H9 (cell line): ENCODE measurements at regions not wholly inside any gene's neighbourhood (a gene's known extent, or its start where the extent isn't known, plus 50 kb on each side); places are given as distances from the start of the nearest gene placed in this dataset.

Experiments used
- DNase-seq: peaks from one replicate; pipeline ENCODE4 v3.0.0-alpha.2; 2017
- H2AFZ ChIP-seq: one replicate; pipeline ENCODE4 v1.6.1; 2013; ENCODE audit warnings: mild to moderate bottlenecking, low read length, control low read depth, moderate library complexity
- H2AK5ac ChIP-seq: 2 replicates; pipeline ENCODE4 v1.6.1; 2013; ENCODE audit warnings: low read length, control low read depth, mixed read lengths; ENCODE audit not compliant: insufficient read length
- H2BK120ac ChIP-seq: one replicate; pipeline ENCODE4 v1.6.1; 2013; ENCODE audit warnings: low read depth, mild to moderate bottlenecking, low read length, control low read depth, inconsistent platforms; ENCODE audit not compliant: poor library complexity, severe bottlenecking
- H2BK12ac ChIP-seq: 2 replicates; pipeline ENCODE4 v1.6.1; 2013; ENCODE audit warnings: low read length, control low read depth, mixed read lengths, low read depth; ENCODE audit not compliant: insufficient read length
- H2BK15ac ChIP-seq: 2 replicates; pipeline ENCODE4 v1.6.1; 2013; ENCODE audit warnings: low read depth, low read length, control low read depth
- H2BK20ac ChIP-seq: one replicate; pipeline ENCODE4 v1.6.1; 2013; ENCODE audit warnings: low read depth, mild to moderate bottlenecking, low read length, control low read depth, inconsistent platforms; ENCODE audit not compliant: poor library complexity, severe bottlenecking
- H2BK5ac ChIP-seq: 2 replicates; pipeline ENCODE4 v1.6.1; 2013; ENCODE audit warnings: low read length, control low read depth, mixed read lengths; ENCODE audit not compliant: insufficient read length
- H3K14ac ChIP-seq: 2 replicates; pipeline ENCODE4 v1.6.1; 2013; ENCODE audit warnings: low read length, control low read depth; ENCODE audit not compliant: insufficient read depth
- H3K18ac ChIP-seq: 2 replicates; pipeline ENCODE4 v1.6.1; 2013; ENCODE audit warnings: low read depth, mild to moderate bottlenecking, mixed read lengths, low read length, control low read depth; ENCODE audit not compliant: insufficient read length
- H3K23ac ChIP-seq: 2 replicates; pipeline ENCODE4 v1.6.1; 2013; ENCODE audit warnings: low read length, control low read depth, mixed read lengths, low read depth; ENCODE audit not compliant: insufficient read length
- H3K23me2 ChIP-seq: 2 replicates; pipeline ENCODE4 v1.6.1; 2013; ENCODE audit warnings: low read depth, mild to moderate bottlenecking, mixed read lengths, low read length, control low read depth; ENCODE audit not compliant: insufficient read length, poor library complexity, severe bottlenecking
- H3K27ac ChIP-seq: 2 replicates; pipeline ENCODE4 v1.5.1; 2013; ENCODE audit warnings: low read length, control low read depth, mixed read lengths, low read depth; ENCODE audit not compliant: insufficient read length
- H3K27me3 ChIP-seq: 2 replicates; pipeline ENCODE4 v1.6.1; 2013; ENCODE audit warnings: low read length, control low read depth, inconsistent platforms; ENCODE audit not compliant: insufficient read depth
- H3K4ac ChIP-seq: 2 replicates; pipeline ENCODE4 v1.6.1; 2013; ENCODE audit warnings: low read depth, mild to moderate bottlenecking, control low read depth, inconsistent platforms, low read length, moderate library complexity
- H3K4me1 ChIP-seq: 2 replicates; pipeline ENCODE4 v1.6.1; 2013; ENCODE audit warnings: low read length, control low read depth, inconsistent platforms; ENCODE audit not compliant: insufficient read depth
- H3K4me2 ChIP-seq: 2 replicates; pipeline ENCODE4 v1.6.1; 2013; ENCODE audit warnings: low read length, control low read depth, mixed read lengths; ENCODE audit not compliant: insufficient read length, insufficient read depth
- H3K56ac ChIP-seq: 2 replicates; pipeline ENCODE4 v1.6.1; 2013; ENCODE audit warnings: low read depth, mild to moderate bottlenecking, mixed read lengths, low read length, control low read depth; ENCODE audit not compliant: insufficient read length
- H3K79me1 ChIP-seq: 2 replicates; pipeline ENCODE4 v1.6.1; 2013; ENCODE audit warnings: low read depth, mild to moderate bottlenecking, moderate library complexity, low read length, control low read depth, inconsistent platforms; ENCODE audit not compliant: insufficient read depth, poor library complexity, severe bottlenecking
- H3K79me2 ChIP-seq: 2 replicates; pipeline ENCODE4 v1.6.1; 2013; ENCODE audit warnings: low read length, control low read depth, inconsistent platforms; ENCODE audit not compliant: insufficient read depth
- H3K9ac ChIP-seq: 2 replicates; pipeline ENCODE4 v1.6.1; 2013; ENCODE audit warnings: low read length, control low read depth, mixed read lengths; ENCODE audit not compliant: insufficient read length; ENCODE audit errors: extremely low read depth
- H3K9me3 ChIP-seq: one replicate; pipeline ENCODE4 v1.6.1; 2013; ENCODE audit warnings: low read depth, low read length, inconsistent platforms; ENCODE audit not compliant: control insufficient read depth
- H3T11ph ChIP-seq: one replicate; pipeline ENCODE4 v1.6.1; 2013; ENCODE audit warnings: mild to moderate bottlenecking, low read length, control low read depth, inconsistent platforms
- H4K20me1 ChIP-seq: one replicate; pipeline ENCODE4 v1.6.1; 2013; ENCODE audit not compliant: control insufficient read depth, insufficient read length, insufficient read depth
- H4K5ac ChIP-seq: 2 replicates; pipeline ENCODE4 v1.6.1; 2013; ENCODE audit warnings: low read depth, mild to moderate bottlenecking, mixed read lengths, low read length, control low read depth; ENCODE audit not compliant: insufficient read length
- H4K8ac ChIP-seq: replicated peaks from 2 replicates; pipeline ENCODE4 v1.6.1; 2013; ENCODE audit warnings: low read length, control low read depth, mixed read lengths, low read depth; ENCODE audit not compliant: insufficient read length
- H4K91ac ChIP-seq: 2 replicates; pipeline ENCODE4 v1.6.1; 2013; ENCODE audit warnings: low read depth, mild to moderate bottlenecking, moderate library complexity, mixed read lengths, low read length, control low read depth; ENCODE audit not compliant: insufficient read length
- H3K27ac Mint-ChIP-seq, 3 experiments: 2 replicates in 2 of 3; 3 replicates in 1 of 3; pipeline ENCODE4 v1.8.0; 2020 to 2021; ENCODE audit warnings: mixed read lengths in 3 of 3, mild to moderate bottlenecking in 1 of 3, moderate library complexity in 1 of 3
- H3K27me3 Mint-ChIP-seq: 2 replicates; pipeline ENCODE4 v1.8.0; 2021; ENCODE audit warnings: low read depth, mild to moderate bottlenecking, moderate library complexity, mixed read lengths
- H3K36me3 Mint-ChIP-seq, 3 experiments: 2 replicates in 2 of 3; 3 replicates in 1 of 3; pipeline ENCODE4 v1.8.0; 2020 to 2021; ENCODE audit warnings: low read depth in 3 of 3, mixed read lengths in 3 of 3; ENCODE audit not compliant: insufficient read depth in 1 of 3
- H3K4me1 Mint-ChIP-seq, 2 experiments: 2 replicates each; pipeline ENCODE4 v1.8.0; 2020; ENCODE audit warnings: mixed read lengths in 2 of 2
- H3K4me3 Mint-ChIP-seq, 2 experiments: 2 replicates in 1 of 2; 3 replicates in 1 of 2; pipeline ENCODE4 v1.8.0; 2020 to 2021; ENCODE audit warnings: mild to moderate bottlenecking in 2 of 2, mixed read lengths in 2 of 2, moderate library complexity in 1 of 2
- H3K9me3 Mint-ChIP-seq, 2 experiments: 2 replicates in 1 of 2; 3 replicates in 1 of 2; pipeline ENCODE4 v1.8.0; 2020; ENCODE audit warnings: mild to moderate bottlenecking in 2 of 2, mixed read lengths in 2 of 2, moderate library complexity in 1 of 2
- CTCF ChIP-seq: fragments of 200-600 bp; sonication (generic); conservative IDR thresholded peaks from 3 replicates; pipeline ENCODE4 v1.8.0; 2021; ENCODE audit warnings: antibody characterized with exemption, mild to moderate bottlenecking

GRCh38 chr1:213702703-213703102 lies 285.1 kb upstream of the PROX1 start:
- Histone ChIP-seq H2AFZ (no peak overlapping the region), H3K27me3 (no peaks in the 10 kb centered on the region), H3K23ac (no peak overlapping the region), H2BK12ac (no peak overlapping the region), H3K9ac (no peak overlapping the region), H4K5ac (no peak overlapping the region), H3K9me3 (no peaks in the 10 kb centered on the region), H3K56ac (no peak overlapping the region), H2BK15ac (no peak overlapping the region), H3K23me2 (no peaks in the 10 kb centered on the region), H3K4me2 (no peak overlapping the region), H2BK5ac (no peak overlapping the region), H3K27ac (no peak overlapping the region), H4K20me1 (no peaks in the 10 kb centered on the region), H3K79me2 (no peaks in the 10 kb centered on the region), H2AK5ac (no peak overlapping the region), H2BK120ac (no peak overlapping the region), H3K4me1 (no peaks in the 10 kb centered on the region), H3T11ph (no peak overlapping the region), H3K14ac (no peak overlapping the region), H4K91ac (no peak overlapping the region), H4K8ac (no peak overlapping the region), H3K4ac (no peak overlapping the region), H3K79me1 (no peaks in the 10 kb centered on the region), H2BK20ac (no peak overlapping the region), H3K18ac (no peak overlapping the region)
- no peak for DNase-seq
- Mint-ChIP-seq H3K9me3 (peaks cover 14 to 19% of the 10 kb centered on the region in 2 experiments), H3K4me1 (no peaks in the 10 kb centered on the region), H3K4me3 (no peak overlapping the region), H3K27ac (no peak overlapping the region), H3K27me3 (no peaks in the 10 kb centered on the region), H3K36me3 (peaks cover 2 to 11% (median 6%) of the 10 kb centered on the region in 3 experiments; a peak in 4 of 7 replicates)
- TF ChIP-seq CTCF = no peak
